HG03196 (cell line): ENCODE measurements at regions not wholly inside any gene's neighbourhood (a gene's known extent, or its start where the extent isn't known, plus 50 kb on each side); places are given as distances from the start of the nearest gene placed in this dataset.
"Not testable (repeated sequence)": the region's sequence is repeated elsewhere in the genome, so short reads cannot be mapped to it uniquely, and the experiment has no call there.

Source experiments
- ATAC-seq: cut with Tn5 transposase; IDR thresholded peaks from one replicate; pipeline ENCODE4 v1.9.1; 2021; ENCODE audit not compliant: unreplicated experiment

DNA sequence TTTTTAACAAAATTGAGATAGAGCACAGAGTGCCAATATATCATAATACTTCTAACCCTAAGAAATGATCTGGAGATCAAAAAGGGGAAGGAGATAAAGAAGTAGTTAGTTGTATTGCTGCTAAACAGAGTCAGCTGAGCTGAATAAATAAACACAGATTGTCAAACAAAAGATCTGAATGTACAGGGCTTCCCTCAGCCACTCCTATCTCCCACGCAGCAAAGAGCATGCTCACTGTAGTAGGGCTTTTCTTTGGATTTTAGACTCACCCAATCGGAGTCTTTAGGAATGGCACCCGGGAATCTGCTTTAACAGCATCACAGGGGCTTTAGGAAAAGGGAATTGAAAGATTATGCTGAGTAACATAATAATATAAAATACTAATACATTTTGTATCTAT, 222.2 kb upstream of the STXBP5 start:
- no peak for ATAC-seq

DNA sequence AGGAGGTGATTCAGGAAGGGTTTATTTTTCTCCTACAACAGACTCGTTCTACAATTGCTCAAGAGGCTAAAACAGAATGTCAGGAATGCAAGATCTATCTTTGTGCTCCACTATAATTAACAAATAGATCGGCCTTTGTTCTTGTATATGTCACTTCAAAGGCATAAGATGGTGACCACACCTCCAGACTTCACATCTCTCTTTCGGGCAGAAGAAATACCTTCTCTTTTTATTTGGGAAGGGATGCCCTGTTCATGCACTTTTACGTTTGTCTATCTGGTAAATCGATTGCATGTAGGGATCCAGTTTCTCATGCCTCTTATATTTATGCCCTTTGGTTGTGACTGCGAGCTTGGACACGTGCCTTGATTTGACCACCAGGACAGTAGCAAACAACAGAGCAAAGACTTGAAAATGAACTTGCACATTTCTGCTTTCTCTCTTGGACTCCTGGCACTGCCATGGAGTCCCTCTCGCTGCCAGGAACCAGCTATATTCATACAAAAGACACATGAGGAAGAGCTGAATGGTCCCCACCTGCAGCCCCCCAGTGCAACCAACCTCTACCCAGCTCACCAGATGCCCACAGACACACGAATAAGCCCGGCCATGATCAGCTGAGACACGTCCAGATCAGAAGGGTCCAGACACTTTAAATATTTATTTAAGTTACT, 219.8 kb upstream of the STXBP5 start:
- ATAC-seq, result no peak

- no peak for ATAC-seq
Measured at GRCh38 chr6:146985111-146985510, 219.1 kb upstream of the STXBP5 start.

GRCh38 chr6:146985966-146986365, 218.3 kb upstream of the STXBP5 start:
- ATAC-seq, result no peak

DNA sequence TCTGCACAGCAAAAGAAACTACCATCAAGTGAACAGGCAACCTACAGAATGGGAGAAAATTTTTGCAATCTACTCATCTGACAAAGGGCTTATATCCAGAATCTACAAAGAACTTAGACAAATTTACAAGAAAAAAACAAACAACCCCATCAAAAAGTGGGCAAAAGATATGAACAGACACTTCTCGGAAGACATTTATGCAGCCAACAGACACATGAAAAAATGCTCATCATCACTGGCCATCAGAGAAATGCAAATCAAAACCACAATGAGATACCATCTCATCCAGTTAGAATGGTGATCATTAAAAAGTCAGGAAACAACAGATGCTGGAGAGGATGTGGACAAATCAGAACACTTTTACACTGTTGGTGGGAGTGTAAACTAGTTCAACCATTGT, 216.3 kb upstream of the STXBP5 start:
- ATAC-seq, result not testable (repeated sequence)

GRCh38 chr6:146989860-146990259, 214.4 kb upstream of the STXBP5 start:
- ATAC-seq, result no peak

- no peak for ATAC-seq
Measured at GRCh38 chr6:146990284-146990683, 213.9 kb upstream of the STXBP5 start.

DNA sequence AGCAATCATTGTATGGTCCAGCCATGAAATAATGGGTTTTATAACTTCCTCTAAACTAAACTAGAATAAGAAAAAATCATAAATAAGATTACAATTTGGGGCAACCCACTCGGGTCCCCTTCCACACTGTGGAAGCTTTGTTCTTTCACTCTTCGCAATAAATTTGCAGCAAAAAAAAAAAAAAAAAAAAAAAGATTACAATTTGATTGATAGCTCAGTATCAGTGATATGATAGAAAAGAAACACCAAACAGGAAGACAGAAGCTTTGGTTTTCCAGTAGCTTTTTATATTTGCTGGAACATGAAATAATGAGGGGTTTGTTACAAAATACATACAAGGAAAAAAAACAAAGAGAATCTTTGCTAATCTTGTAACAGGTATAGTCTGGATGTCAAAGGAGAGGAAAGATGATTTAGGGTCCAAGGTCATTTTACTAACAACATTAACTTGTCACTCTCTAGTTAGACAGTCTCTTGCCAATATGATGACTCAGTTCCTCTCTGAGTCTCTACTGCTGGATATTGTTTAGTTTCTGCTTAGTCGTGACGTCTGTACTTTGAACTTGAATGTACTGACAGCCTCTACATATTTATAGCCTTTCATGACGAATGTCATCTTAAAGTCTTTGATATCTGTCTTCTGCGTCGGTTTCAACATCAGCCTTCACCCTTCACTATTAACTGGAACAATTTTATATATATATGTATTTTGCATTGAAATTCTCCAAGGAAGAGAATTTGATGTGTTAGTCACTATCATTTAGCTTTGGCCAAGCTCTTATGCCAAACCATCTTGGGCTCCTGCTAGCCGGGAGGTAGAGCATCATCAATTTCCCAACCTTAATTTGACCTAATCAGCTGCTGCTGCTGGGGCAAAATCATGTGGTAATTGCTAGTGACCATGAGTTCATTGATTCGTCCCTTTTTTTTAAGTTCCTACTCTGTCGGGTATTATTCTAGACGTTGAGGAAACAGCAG, 213.1 kb upstream of the STXBP5 start:
- ATAC-seq, result no peak

- no peak for ATAC-seq
Measured at GRCh38 chr6:146997062-146997461, 207.2 kb upstream of the STXBP5 start.

DNA sequence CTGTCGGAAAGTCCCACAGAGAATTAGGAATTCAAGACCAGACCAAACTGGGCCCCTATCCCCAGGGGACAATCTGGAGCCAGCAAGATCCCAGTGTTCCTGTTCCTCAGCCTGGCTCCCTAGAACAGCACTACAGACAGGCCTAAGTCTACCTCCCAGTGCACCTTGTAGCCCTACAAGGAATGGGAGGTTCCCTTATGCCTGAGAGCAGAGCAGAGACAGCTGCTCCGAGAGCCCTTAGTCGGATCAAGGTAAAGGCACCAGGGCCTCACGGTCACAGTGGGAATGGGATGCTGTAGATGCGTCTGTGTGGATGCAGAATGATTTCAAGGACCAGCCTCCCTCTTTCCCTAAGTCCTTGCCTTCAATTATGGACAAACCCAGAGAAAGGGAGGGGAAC, 204.5 kb upstream of the STXBP5 start:
- no peak for ATAC-seq

- ATAC-seq, result no peak
Measured at GRCh38 chr6:147000545-147001488, 203.4 kb upstream of the STXBP5 start.

DNA sequence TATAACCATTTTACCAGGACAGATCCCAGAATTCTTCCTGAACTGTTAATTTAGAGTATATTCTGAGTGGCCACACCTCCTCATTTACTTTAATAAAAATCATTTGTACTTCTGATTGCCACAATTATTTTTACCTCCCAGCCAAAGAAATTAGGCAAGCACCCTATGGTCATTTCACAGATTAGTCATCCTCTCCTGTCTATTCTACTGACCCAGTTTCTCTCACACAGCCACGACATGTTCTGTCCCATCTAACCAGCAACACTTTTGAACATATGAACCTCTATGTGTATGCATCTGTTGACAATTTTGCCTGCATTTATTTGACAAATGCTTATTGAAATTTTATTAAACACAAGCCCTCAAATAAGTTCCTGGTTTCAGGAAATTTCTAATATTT, 202.6 kb upstream of the STXBP5 start:
- ATAC-seq, result no peak

GRCh38 chr6:147003186-147003585, 201.0 kb upstream of the STXBP5 start:
- no peak for ATAC-seq

DNA sequence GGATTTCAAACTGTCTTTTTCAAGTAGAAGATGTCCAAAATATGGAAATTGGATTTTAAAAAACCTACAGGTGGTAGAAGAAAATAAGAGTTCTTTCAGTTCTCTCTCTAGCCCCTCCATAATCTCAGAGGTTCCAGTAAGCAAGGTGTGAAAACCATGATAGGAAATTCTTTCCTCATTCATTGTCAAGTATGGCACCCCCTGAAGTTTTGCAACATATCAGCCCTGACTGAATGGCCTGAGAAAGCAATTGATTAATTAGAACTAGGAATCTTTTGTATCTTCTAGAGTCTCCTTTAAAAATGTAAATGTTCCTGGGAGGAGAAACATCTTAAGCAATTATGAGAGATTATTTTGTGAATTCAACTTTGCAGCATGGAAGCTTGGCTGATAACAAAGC, 198.7 kb upstream of the STXBP5 start:
- ATAC-seq, result no peak

- ATAC-seq, result no peak
Measured at GRCh38 chr6:147007441-147007840, 196.8 kb upstream of the STXBP5 start.

DNA sequence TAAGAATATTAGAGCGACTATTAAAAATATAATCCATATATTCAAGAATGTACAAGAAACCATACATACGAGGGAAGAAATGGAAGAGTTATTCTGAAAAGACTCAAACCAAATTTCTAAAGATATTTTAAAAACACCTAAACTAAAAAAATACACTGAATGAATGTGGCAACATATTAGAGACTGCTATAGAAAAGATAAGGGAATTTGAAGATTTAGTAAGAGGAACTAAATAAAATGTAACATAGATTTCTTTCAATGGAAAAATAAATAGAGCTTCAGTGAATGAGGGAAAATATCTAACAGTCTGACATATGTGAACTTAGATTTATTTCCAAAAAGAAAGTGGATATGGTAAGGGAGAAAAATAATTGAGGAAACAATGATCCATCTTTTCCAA, 194.9 kb upstream of the STXBP5 start:
- ATAC-seq, result no peak

GRCh38 chr6:147015674-147016073, 188.5 kb upstream of the STXBP5 start:
- no peak for ATAC-seq

GRCh38 chr6:147016440-147016839, 187.8 kb upstream of the STXBP5 start:
- ATAC-seq, result no peak

DNA sequence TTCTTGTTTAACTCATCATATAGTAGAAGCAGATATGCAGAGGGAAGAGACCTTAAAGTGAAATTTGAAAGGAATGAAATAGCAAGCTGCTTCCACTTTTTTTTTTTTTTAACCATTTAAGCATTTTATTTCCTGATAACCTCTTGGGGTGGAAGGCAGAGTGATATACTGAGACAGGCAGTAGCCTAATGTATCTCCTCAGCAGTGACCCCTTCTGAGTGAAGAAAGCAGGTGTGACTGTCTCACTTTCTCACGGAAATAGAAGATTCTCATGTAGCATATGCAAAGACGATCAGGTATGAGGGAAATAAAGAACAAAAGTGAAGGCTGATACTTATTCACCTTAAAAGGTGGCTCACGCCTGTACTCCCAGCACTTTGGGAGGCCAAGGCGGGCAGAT, 187.1 kb upstream of the STXBP5 start:
- ATAC-seq, result no peak

DNA sequence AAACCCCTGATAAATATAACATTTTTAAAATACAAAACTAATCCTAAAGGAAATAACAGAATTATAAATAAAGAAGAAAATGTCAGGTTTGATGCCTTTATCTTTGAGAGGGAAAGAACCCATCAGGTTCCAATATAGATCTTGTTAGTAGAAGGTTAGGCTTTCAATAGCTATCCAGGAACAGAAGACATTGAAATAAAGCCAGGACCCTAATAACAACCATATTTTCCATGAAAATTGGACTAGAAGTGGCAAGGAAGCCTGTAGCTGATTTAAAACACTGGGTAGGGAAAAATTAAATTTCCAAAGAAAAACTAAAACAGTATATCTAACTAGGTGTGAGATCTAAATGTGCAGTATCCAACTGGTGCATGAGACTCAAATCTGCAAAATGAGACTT, 185.2 kb upstream of the STXBP5 start:
- ATAC-seq, result no peak

- no peak for ATAC-seq
Measured at GRCh38 chr6:147022041-147022440, 182.2 kb upstream of the STXBP5 start.
